NCI-H524 (cell line): ENCODE measurements at regions not wholly inside any gene's neighbourhood (a gene's known extent, or its start where the extent isn't known, plus 50 kb on each side); places are given as distances from the start of the nearest gene placed in this dataset.
"Not testable (repeated sequence)": the region's sequence is repeated elsewhere in the genome, so short reads cannot be mapped to it uniquely, and the experiment has no call there.

Experiments
- DNase-seq, 2 experiments: peaks; one replicate each; lab custom pipeline; 2025; lab: John Stamatoyannopoulos, UW

DNA sequence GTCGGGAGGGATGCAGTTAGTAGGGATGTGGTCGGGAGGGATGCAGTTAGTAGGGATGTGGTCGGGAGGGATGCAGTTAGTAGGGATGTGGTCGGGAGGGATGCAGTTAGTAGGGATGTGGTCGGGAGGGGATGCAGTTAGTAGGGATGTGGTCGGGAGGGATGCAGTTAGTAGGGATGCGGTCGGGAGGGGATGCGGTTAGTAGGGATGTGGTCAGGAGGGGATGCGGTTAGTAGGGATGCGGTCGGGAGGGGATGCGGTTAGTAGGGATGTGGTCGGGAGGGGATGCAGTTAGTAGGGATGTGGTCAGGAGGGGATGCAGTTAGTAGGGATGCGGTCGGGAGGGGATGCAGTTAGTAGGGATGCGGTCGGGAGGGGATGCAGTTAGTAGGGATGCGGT, 96.2 kb downstream of the BDH1 start:
- not testable (repeated sequence) for DNase-seq

DNA sequence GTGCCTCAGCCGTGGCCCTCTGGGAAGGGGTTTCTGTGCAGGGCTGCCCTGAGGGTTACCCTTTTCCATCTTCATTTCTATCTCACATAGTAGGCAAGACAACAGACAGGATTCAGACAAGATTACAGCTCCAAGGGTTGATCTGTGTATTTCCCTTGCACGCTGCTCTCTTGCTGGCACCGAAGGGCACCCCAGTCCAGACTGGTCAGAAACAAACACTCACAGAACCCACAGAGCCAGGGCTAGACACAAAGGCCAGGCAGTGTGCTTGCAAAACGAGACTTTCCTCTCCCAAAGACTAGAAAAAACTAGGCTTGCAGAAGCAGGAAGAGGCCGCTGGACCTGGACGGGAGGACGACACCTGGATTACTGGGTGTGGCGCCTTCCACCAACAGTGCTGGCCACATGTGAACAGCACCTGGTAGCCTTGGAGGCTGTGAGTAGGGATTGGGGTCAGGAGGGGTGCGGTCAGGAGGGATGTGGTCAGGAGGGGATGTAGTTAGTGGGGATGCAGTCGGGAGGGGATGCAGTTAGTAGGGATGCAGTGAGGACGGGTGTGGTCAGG, 96.8 kb downstream of the BDH1 start:
- no peak for DNase-seq

DNA sequence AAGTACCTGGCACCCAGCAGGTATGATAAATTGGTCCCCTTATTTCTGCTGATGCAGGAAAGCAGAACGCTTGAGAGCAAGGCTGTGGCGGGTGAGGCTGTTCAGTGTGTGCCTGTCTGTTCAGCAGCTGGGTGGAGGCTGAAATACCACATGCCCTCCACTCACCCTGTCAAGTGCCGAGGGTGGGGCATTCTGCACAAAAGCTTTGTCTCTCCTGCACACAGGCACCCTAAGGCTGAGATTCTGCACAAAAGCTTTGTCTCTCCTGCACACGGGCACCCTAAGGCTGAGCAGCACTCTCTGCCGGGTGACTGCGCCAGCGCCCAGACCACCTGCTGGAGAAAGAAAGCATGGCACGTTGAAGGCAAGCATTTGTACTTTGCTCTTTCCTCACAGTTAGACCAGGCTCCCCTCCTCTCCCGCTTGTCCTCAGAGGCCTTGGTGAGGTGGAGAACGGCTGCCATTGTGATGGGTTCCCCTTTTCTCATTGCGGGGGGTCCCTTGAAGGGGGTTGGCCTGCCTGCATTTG, 97.5 kb downstream of the BDH1 start:
- no peak for DNase-seq

DNA sequence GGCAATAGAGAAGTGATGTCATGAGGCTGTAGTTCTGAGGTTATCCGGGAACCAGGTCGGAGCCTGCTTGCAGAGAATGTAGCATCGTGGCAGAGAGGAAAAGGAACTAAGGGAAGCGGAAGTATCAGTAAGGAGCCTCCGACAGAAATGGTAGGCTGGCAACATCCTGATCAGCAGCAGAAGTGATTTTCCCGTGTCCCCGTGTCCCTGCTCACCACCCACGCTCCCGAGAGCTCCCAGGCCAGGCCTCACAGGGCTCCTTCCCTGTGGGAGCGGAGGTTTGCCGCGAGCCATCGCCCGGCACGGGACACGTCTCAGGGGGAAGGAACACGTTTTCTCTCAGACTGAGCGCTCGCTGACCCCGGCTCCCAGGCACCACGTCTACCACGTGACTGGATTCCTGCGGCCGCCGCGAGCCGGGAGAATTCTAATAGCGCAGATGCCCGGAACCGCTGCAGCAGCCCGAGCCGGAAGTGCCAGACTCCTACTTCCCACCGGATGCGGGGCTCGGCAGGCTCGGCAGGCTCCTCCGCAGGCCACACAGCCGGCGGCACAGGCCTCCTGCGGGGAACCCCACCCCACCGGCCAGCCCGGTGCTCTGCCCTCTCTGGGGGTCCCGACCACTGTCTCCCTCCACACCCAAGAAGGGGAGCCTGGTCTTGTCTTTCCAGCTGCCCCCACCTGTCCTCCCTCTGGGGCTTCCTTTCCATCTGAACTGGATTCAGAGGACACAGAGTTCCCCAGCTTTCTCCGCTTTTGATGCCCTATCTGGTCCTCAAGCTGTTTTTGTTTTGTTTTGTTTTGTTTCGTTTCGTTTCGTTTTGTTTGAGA, 99.3 kb downstream of the BDH1 start:
- DNase-seq: no peak

- DNase-seq: not testable (repeated sequence)
Measured at GRCh38 chr3:197454841-197455240, 100.9 kb downstream of the BDH1 start.

DNA sequence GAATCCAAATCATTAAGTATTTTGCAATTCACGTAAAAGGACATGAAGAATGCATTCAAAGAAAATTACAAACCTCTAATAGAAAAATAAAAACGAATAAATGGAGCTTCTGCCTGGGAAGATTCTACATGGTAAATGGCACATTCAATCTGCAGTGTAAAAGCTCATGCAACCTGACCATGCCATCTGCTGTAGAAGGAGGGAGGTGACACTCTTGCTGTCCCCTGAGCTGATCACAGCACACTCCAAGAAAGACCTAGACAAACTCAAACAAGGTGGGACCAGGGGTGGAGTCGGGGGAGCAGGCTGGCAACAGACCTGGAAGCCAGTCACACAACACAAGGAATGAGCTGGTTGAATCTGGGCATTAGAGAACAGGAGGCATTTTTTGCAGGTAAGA, 101.8 kb downstream of the BDH1 start:
- DNase-seq: peak in 1 of 2 experiments; percentile 61

DNA sequence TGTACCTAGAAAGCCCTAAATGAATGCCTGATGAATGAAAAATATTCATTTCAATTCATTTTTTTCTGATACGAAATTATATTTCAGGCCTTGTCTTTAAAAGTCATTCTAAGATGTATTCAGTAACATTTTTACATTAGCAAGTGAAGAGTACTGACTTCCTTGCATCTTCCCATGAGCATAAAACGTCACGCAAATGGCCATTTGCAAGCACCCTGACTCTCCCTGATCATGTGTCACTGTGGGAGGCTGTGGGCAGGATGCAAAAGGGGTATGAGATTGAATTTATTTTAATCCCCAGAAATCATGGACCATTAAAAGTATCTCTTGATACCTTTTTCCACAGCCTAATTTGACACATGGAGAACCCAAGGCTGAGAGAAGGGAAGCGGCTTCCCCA, 105.0 kb downstream of the BDH1 start:
- no peak for DNase-seq

GRCh38 chr3:197450308-197450707, 105.5 kb downstream of the BDH1 start:
- no peak for DNase-seq

- not testable (repeated sequence) for DNase-seq
Measured at GRCh38 chr3:197449181-197449580, 106.6 kb downstream of the BDH1 start.

GRCh38 chr3:197447781-197448180, 108.0 kb downstream of the BDH1 start:
- DNase-seq: not testable (repeated sequence)

DNA sequence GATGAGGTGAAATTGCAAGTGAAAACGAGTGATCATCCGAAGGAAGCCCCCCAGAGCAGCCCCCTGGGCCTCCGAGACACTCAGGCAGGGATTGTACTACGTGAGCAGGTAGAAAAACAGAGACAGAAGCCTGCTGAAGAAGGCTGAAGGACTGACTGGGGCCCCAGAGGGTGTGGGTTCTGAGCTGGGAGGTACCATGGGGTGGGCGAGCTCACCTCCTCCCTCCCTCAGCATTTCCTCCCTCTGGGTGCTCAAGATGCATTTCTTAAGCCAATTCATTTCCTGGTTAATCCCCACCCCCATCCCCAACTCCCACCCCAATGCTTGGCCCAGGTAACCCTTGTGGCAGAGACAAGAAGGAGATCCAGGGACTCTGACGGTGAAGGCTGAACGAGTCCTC, 108.7 kb downstream of the BDH1 start:
- no peak for DNase-seq

DNA sequence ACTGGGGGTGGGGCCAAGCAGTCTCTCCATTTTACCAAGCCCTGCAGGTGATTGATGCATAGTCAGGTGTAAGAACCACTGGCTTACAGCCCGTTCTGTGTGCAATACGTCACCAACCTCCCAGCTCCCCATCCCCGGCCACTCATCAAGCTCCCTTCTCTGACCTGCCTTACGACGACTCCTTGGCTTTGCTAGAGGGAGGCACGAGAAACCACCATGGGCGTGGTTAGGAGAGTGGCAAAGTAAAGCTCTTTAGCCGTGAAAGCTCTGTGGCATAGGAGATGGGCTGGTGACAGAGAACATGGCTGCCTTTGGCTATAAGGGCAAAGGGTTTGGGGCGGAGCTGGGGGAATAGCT, 109.1 kb downstream of the BDH1 start:
- no peak for DNase-seq

DNA sequence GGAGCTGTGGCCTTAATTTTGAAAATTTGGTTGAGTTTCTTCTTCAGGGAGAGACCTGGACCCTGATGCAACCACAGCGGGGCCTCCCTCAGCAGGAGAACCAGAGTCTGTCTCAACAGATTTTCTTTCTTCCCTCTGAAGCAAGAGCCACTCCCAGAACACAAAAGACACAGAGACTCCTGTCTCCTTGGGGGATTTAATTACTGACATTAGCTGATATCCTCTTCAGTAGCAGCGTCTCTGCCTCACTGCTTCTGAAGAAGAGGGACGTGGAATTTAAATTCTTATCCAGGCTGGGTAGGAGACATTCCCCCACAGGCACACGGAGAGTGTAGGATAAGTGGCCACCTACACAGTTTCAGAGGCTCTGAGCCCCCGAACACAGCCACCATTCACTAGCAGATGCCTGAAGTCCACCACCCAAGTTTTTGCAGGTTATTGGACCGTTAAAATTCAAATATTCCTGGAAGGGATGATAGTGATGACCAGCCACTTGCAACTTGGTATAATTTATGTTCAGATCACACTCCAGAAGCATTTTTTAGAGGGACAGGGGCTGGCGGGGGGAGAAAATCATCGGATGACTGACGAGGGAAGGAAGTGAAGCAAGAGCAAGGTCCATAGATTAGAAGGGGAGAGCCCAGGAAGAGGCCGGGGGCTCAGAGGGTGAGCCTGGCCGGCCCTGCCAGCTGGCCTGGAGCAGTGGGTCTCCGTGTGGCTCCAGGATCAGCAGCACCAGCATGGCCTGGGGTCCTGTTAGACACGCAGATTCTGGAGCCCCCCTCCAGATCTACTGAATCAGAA, 109.7 kb downstream of the BDH1 start:
- no peak for DNase-seq

DNA sequence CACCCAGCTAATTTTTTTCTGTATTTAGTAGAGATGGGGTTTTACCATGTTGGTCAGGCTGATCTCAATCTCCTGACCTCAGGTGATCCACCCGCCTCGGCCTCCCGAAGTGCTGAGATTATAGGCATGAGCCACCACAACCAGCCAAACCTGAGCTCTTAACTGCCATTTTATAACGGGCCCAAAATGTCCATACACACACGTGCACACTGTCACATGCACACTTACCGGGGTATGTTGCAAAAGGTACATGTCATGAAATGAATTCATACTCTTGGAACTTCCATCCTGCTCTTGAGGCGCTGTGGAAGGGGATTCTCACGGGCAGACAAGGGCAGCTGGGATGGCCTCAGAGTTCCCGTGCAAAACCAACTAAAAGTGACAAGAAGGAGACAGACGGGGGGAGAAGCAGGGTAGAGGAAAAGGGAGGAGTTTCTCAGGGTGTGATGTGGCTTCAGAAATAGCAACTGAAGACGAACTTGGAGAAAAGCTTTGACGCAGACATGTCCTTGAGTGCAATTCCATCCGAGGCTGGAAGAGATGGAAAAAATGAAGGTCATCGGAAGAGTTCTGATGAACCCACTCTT, 110.9 kb downstream of the BDH1 start:
- no peak for DNase-seq

GRCh38 chr3:197443506-197443905, 112.3 kb downstream of the BDH1 start:
- DNase-seq: no peak

DNA sequence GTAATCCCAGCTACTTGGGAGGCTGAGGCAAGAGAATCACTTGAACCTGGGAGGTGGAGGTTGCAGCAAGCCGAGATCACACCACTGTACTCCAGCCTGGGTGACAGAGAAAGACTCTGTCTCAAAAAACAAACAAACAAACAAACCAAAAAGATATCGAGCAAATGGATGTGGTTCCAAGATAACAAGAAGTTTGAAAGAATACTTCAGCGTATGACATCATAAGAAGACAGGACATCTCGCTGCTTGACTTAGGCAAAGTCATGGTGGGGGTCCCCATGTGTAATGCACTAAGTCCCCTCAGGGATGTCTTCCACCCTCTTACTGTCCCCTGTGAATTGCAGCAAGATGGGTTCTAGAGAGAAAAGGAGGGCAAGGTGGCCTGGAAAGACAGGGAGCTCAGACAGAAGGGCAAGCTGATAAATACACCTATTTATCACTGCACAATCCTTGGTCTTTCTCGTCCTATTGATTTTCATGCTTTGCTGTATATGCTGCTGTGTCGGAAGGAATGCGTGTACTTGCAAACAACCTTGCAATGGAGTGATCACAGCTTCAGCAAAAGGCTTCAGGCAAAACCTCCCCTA, 115.0 kb downstream of the BDH1 start:
- no peak for DNase-seq

DNA sequence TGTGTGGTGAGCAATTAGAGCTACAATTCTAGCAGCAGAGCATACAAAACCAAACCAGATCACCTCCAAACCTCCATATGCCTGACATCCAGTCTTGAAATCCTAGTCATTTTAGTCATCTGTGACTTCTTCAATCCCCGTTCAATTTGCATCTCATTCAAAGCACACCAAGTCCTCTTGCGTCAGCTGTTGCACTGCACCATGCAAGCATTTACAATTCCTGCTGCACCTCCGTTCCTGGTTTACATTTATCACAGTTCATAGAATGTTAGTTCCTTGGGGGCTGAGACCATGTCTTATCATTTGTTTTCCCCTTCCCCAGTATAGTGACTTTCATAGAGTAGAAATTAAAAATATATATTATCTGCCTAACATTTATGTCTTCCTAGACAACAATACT, 116.9 kb downstream of the BDH1 start:
- no peak for DNase-seq

GRCh38 chr3:197435426-197435825, 120.3 kb downstream of the BDH1 start:
- DNase-seq: no peak

DNA sequence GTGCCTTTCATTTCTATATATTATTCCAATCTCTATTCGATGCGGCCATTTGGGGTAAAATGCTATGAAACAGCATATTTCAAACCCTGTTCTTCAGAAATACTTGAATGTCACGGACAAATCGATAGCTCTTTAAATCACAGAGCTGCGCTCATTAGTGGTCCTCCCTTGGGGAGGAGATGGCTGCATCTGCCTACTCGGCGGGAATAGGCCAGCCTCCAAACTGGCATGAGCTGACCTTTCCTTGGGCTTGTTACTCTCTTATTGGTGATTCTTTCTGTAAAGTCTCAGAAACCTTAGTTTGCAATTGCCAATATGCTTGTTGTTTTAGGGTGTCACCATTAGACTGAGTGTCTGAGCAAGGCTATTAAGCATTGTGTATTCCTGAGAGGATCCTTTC, 120.9 kb downstream of the BDH1 start:
- DNase-seq: no peak

DNA sequence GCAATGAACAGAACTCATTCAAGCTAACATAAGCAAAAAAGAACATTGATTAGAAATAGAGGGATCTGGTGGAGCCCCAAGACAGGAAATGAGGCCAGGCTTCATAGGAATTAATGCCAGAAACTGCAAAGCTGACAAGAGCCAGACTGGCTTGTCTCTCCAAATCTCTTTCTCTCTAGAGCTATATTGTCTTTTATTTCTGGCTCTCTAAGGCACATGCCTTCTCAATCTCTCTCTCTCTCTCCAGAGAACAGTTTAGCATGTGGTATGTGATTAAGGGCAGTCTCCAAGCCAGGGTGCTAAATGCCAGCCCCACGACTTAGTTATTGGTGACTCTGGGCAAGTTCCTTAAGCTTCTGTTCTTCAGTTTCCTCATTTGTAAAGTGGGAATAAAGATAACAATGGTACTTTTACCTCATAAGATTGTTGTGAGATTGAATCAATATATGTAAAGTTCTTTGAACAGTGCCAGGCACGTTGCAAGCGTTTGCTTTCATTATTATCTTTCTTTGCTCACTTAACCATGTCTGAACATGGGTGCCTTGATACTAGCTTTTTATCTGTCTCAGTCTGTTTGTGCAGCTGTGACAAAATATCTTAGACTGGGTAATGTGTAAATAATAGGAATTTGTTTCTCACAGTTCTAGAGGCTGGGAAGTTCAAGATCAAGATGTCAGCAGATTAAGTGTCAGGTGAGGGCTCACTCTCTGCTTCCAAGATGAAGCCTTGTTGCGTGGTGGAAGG, 123.2 kb downstream of the BDH1 start:
- DNase-seq: no peak

DNA sequence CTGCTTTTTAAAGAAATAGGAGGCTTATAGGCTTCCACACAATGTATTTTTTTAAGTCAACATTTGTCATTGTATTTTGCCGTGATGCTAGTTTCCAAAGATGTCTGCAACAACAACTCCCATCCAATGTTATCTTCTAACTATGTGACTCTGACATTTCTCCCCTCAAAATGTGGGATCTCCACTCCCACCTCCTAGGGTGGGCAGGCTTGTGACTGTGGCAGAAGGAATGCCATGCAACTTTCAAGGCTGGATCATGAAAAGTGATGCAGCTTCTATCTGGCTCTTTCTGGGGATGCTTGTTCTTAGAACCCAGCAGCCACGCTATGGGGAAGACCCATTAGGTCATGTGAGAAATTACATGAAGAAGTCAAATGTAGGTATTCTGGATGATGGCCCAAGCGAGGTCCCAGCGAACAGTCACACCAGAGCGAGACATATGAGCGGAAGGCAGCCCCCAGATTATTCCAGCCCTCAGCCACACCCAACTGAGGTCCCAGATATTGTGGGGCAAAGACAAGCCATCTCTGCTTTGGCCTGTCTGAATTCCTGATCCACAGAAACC, 124.3 kb downstream of the BDH1 start:
- no peak for DNase-seq
